ENCODE measurements at regions not wholly inside any gene's neighbourhood (a gene's known extent, or its start where the extent isn't known, plus 50 kb on each side); places are given as distances from the start of the nearest gene placed in this dataset.

DNA sequence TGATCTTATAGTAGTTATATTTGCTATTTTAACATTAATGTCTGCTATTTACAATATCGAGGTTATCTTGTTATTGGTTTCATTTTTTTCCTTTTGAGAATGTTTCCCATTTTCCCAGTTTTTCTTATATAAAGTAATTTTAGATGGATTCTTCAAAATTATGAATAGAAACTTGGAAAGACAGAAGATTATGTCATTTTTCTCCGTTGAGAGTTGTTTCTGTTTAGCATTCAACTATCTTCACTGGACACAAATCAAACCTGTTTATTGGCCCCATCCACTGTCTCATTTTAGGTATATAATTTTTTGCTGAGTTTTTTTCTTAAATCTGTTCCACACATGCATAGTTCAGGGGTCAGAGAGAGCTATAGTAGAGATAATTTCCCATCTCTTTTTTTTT, 1430.9 kb upstream of the MIR17HG start:
- TF ChIP-seq POLR2A (IDR thresholded peaks at IDR 0.05; ENCODE audit: low read depth, low read length) (no peak), TAF1 (IDR thresholded peaks at IDR 0.05; ENCODE audit: borderline replicate concordance, low read depth, low read length) (no peak)

All from GM12892 (cell line).